Endothelial cell of umbilical vein (primary cell): ENCODE measurements at regions not wholly inside any gene's neighbourhood (a gene's known extent, or its start where the extent isn't known, plus 50 kb on each side); places are given as distances from the start of the nearest gene placed in this dataset.

Source experiments
- CTCF ChIP-seq, 2 donors: IDR thresholded peaks; 1 replicate in 1 of 2; 2 replicates in 1 of 2; pipeline ENCODE4 v1.5.1; 2011; ENCODE audit warnings: low read length in 2 of 2, mild to moderate bottlenecking in 2 of 2, moderate library complexity in 2 of 2, control low read depth in 1 of 2, inconsistent platforms in 1 of 2, low read depth in 1 of 2; ENCODE audit not compliant: insufficient read depth in 1 of 2; ENCODE audit errors: extremely low read depth in 1 of 2
- EZH2 ChIP-seq: IDR thresholded peaks from 2 replicates; pipeline ENCODE4 v1.6.1; 2012; ENCODE audit warnings: borderline replicate concordance, low read depth, mild to moderate bottlenecking, moderate library complexity, low read length, inconsistent platforms; ENCODE audit not compliant: severe bottlenecking
- FOS ChIP-seq: IDR thresholded peaks from 2 replicates; pipeline ENCODE4 v1.6.1; 2011; ENCODE audit warnings: mild to moderate bottlenecking, low read length, moderate library complexity, borderline replicate concordance; ENCODE audit not compliant: insufficient read depth
- MAX ChIP-seq: IDR thresholded peaks from 2 replicates; pipeline ENCODE4 v1.6.1; 2011; ENCODE audit not compliant: insufficient read depth, insufficient read length
- POLR2A ChIP-seq: IDR thresholded peaks from 2 replicates; pipeline ENCODE4 v1.6.1; 2012; ENCODE audit warnings: low read depth, mild to moderate bottlenecking, control low read depth, low read length

GRCh38 chr15:77856705-77857346 lies 220.7 kb downstream of the TBC1D2B start:
- TF ChIP-seq CTCF (IDR thresholded peaks at IDR 0.05; ENCODE audit: extremely low read depth in 1 of 2, insufficient read depth in 1 of 2, low read depth in 1 of 2, low read length in 2 of 2): no peak
- no peak for TF ChIP-seq POLR2A
- no peak for TF ChIP-seq EZH2
- TF ChIP-seq FOS: no peak
- no peak for TF ChIP-seq MAX
